ENCODE measurements at regions not wholly inside any gene's neighbourhood (a gene's known extent, or its start where the extent isn't known, plus 50 kb on each side); places are given as distances from the start of the nearest gene placed in this dataset.

DNA sequence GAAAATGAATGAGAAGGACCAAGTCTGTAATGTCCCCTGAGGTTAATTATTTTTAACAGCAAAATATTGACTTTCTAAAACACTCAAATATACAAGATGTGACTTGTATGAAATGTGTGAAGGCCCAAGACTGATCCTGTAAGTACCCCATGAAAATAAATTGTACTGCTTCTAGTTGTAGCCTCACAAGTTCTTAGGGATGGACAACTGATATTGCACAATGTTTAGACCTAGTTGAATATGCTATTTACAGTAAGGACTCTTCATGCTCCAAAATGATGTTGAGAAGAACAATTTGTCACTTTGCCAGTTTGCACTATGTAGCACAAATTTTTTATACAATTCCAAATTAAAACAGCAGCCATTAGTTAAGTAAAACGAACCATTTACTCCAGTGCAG, 139.7 kb upstream of the GDNF start:
- no peaks in the 10 kb centered on the region for H3K27me3 ChIP-seq
- ATAC-seq (no peak), FAIRE-seq (no peak), DNase-seq (no peak)
- no peaks in the 10 kb centered on the region for H3K36me3 ChIP-seq
- H3K4me3 ChIP-seq: no peak overlapping the region
- 44 to 57% methylated on average over 1 of the region's 1 CpG for WGBS, 2 donors
- no peaks in the 10 kb centered on the region for H3K9me3 ChIP-seq
- no peaks in the 10 kb centered on the region for H3K4me1 ChIP-seq
- TF ChIP-seq, protein P1, sequence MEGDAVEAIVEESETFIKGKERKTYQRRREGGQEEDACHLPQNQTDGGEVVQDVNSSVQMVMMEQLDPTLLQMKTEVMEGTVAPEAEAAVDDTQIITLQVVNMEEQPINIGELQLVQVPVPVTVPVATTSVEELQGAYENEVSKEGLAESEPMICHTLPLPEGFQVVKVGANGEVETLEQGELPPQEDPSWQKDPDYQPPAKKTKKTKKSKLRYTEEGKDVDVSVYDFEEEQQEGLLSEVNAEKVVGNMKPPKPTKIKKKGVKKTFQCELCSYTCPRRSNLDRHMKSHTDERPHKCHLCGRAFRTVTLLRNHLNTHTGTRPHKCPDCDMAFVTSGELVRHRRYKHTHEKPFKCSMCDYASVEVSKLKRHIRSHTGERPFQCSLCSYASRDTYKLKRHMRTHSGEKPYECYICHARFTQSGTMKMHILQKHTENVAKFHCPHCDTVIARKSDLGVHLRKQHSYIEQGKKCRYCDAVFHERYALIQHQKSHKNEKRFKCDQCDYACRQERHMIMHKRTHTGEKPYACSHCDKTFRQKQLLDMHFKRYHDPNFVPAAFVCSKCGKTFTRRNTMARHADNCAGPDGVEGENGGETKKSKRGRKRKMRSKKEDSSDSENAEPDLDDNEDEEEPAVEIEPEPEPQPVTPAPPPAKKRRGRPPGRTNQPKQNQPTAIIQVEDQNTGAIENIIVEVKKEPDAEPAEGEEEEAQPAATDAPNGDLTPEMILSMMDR (IDR thresholded peaks at IDR 0.05): no peak
- intact Hi-C loops (cut with DNase I): no loop called here
- no peak overlapping the region for H3K27ac ChIP-seq

DNA sequence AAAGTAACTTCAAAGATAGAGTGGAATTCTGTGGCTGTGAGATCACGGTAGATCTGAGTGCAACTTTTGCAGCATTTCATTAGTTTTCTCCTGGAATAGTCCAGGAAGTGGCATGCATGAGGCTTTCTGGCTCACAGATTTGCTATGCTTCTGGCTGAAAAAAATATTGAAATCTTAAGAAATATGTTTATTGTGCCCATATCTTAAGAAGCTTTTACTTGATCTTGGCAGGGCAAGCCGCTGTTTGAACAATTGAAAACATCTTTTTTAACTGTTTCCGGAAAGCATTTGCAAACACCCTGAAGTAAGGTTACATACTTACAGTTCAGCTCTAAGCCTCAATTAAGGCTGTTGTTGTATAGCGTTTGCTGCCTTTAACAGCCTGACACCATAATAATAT, 135.7 kb upstream of the GDNF start:
- Histone ChIP-seq H3K4me3 (no peak overlapping the region), H3K9me3 (no peaks in the 10 kb centered on the region), H3K27ac (no peak overlapping the region), H3K4me1 (no peaks in the 10 kb centered on the region), H3K27me3 (no peaks in the 10 kb centered on the region), H3K36me3 (no peaks in the 10 kb centered on the region)
- intact Hi-C loops (cut with DNase I): no loop called here
- no peak for ATAC-seq
- 65 to 68% methylated on average over 4 of the region's 4 CpGs for WGBS, 2 donors
- no peak for FAIRE-seq
- no peak for DNase-seq
- TF ChIP-seq, protein P1 (IDR thresholded peaks at IDR 0.05): no peak

DNA sequence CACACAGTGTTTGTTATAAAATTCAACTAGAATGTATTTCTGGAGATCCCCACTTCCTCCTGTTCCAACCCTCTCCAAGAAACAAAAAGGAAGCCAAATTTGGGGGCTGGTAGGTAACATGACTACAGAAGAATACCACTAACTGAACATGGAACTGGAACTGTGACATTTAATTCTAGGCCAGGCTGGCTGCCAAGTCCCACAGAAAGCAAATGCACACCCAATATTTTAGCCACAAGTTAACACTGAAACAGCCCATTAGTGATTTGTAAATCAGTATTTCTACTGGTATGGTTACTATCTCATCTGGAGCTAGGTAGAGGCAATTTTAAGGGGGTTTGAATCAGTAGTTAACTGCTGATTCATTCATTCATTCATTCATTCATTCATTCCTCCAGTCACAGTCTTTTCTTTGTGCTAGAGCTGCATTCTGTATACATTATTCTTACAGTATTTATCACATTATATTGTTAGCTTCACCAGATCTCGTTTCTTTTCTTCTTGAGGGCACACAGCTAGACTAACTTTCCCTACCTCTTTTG, 131.7 kb upstream of the GDNF start:
- 41 to 64% methylated on average over 1 of the region's 1 CpG for WGBS, 2 donors

DNA sequence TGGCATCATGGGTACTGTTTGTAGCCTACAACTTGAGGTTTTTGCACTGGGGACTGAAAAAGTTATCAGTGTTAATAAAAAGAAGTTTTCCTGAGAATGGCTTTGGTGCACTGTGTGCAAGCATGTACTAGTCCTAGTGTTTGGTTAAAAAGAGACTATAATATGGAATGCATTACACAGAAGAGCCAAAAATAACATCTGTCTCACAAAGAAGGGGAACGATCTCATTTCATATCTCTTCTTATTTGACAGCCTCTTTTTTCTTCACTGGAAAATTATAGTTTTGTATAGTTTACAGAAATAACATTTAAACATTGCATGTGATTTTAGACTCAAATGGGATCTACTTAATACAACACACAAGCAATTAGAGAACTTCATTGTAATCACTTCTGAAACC, 127.0 kb upstream of the GDNF start:
- WGBS, 2 donors: 38 to 43% methylated on average over 1 of the region's 1 CpG
- Histone ChIP-seq H3K4me1 (no peaks in the 10 kb centered on the region), H3K27ac (no peak overlapping the region), H3K9me3 (no peaks in the 10 kb centered on the region), H3K27me3 (no peaks in the 10 kb centered on the region), H3K4me3 (no peak overlapping the region), H3K36me3 (no peaks in the 10 kb centered on the region)
- FAIRE-seq (no peak), DNase-seq (no peak), ATAC-seq (no peak)
- intact Hi-C loops (cut with DNase I): no loop called here
- TF ChIP-seq, protein P1 (IDR thresholded peaks at IDR 0.05): no peak

More for the DNA sequence above, 131.7 kb upstream of the GDNF start:
- TF ChIP-seq, protein P1 (IDR thresholded peaks at IDR 0.05): no peak
- Histone ChIP-seq H3K27me3 (no peaks in the 10 kb centered on the region), H3K9me3 (no peaks in the 10 kb centered on the region), H3K4me3 (no peak overlapping the region), H3K27ac (no peak overlapping the region), H3K4me1 (no peaks in the 10 kb centered on the region), H3K36me3 (no peaks in the 10 kb centered on the region)
- FAIRE-seq (no peak), ATAC-seq (no peak), DNase-seq (no peak)
- intact Hi-C loops (cut with DNase I): no loop called here

DNA sequence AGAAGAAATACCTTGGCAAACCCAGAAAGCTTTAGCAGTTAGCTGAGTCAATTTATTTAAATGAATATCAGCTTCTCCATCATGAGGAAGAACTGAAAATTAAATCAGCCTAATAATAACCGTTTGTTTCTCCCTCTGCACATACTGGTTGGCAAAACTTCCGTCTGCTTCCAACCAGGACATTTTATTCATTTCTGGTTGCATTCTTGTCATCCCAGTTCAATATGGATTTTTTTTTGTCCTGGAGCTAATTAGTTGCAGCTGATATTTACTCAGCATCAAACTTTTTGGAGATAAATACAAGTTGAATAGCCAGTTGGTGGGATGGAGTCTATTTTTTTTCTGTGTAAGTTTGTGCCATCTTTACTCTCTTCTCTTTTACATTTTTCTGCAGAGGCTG, 126.5 kb upstream of the GDNF start:
- no peak for DNase-seq
- Histone ChIP-seq H3K36me3 (no peaks in the 10 kb centered on the region), H3K4me3 (no peak overlapping the region), H3K27me3 (no peaks in the 10 kb centered on the region), H3K4me1 (no peaks in the 10 kb centered on the region), H3K27ac (no peak overlapping the region), H3K9me3 (no peaks in the 10 kb centered on the region)
- TF ChIP-seq, protein P1 (IDR thresholded peaks at IDR 0.05): no peak
- no peak for ATAC-seq
- WGBS, 2 donors: 20 to 38% methylated on average over 2 of the region's 2 CpGs
- intact Hi-C loops (cut with DNase I): no loop called here
- no peak for FAIRE-seq

Data from pancreas (tissue), 10 donors.